ENCODE measurements at regions not wholly inside any gene's neighbourhood (a gene's known extent, or its start where the extent isn't known, plus 50 kb on each side); places are given as distances from the start of the nearest gene placed in this dataset.

DNA sequence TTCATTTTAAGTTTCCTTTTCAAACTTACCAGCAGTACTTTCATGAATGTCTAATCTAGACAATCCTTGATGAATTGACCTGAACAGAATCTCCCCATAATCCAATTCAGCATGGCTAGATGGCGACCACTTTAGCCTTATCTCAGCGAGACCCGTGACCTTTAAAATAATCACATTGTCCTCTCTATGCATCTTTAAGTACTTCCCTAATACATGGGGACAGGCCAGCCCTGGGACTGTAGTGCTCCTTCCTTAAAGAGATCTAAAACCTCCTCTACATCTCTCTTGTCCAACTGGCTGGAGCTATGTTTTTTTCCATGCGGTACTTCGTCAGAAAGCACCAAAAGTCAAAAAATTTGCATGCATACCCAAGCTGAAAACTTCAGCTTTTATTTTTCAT is 746.0 kb downstream of the VRK1 start:
- Histone ChIP-seq H4K20me1 (ENCODE audit: insufficient read depth, low read length) (no peaks in the 10 kb centered on the region), H3K9me3 (ENCODE audit: low read length) (peaks cover 48% of the 10 kb centered on the region), H2AFZ (ENCODE audit: low read length) (no peak overlapping the region), H3K4me2 (ENCODE audit: low read depth, low read length) (no peak overlapping the region), H3K4me3 (replicated peaks in 1 of 3; ENCODE audit: insufficient read depth in 1 of 3, low read depth in 2 of 3, low read length in 3 of 3) (no peak overlapping the region), H3K4me1 (ENCODE audit: insufficient read depth, low read length) (no peaks in the 10 kb centered on the region), H3K79me2 (ENCODE audit: insufficient read depth, low read length) (no peaks in the 10 kb centered on the region), H3K27me3 (ENCODE audit: control insufficient read depth in 1 of 2, insufficient read depth in 2 of 2, low read length in 2 of 2) (no peaks in the 10 kb centered on the region), H3K36me3 (replicated peaks in 1 of 2; ENCODE audit: control insufficient read depth in 1 of 2, insufficient read depth in 2 of 2, low read length in 2 of 2) (no peaks in the 10 kb centered on the region), H3K9ac (ENCODE audit: insufficient read depth, low read depth, low read length) (no peak overlapping the region), H3K27ac (ENCODE audit: extremely low read length, insufficient read depth, low read length) (no peak overlapping the region)
- no peak for TF ChIP-seq AGO2 (optimal IDR thresholded peaks at IDR 0.05; ENCODE audit: low read depth, low read length)
- in situ Hi-C loops (cut with HindIII; ENCODE audit: extremely low pct_ligation_motif_present, low pct_unique_long_range_greater_than_20kb) (no loop called here), intact Hi-C loops (cut with micrococcal nuclease; ENCODE audit: unreplicated experiment) (no loop called here)
- DNase-seq (ENCODE audit: low spot score) = no peak
- ChIA-PET CTCF (ENCODE audit: low intra/inter-chr PET ratio, low total read pairs) (no interaction called here), POLR2A (no interaction called here)
- ATAC-seq = no peak
- no peak for FAIRE-seq
- WGBS (ENCODE audit: low lambda C conversion rate) = 26% methylated on average over 5 of the region's 5 CpGs
- BruUV-seq (replicated peaks) = no TSS peak

DNA sequence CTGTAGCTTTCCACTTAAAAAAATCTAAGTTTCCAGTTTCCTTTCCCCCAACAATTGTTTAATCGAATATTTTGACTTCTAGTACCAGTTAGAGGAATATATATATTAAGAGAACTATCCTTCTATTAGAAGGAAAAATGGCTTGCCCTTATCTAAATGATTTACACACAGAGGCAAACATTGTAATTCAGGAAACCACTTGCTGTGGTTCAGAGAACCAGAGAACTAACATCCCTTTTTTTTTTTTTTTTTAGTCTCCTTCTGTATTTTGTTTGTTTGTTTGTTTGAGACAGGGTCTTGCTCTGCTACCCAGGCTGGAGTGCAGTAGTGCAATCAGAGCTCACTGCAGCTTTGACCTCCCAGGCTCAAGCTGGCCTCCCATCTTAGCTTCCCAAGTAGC is 746.6 kb downstream of the VRK1 start:
- no peaks in the 10 kb centered on the region for H4K20me1 ChIP-seq (ENCODE audit: insufficient read depth, low read length)
- H3K27ac ChIP-seq (ENCODE audit: extremely low read length, insufficient read depth, low read length) = no peak overlapping the region
- no peak overlapping the region for H3K4me3 ChIP-seq (replicated peaks in 1 of 3; ENCODE audit: insufficient read depth in 1 of 3, low read depth in 2 of 3, low read length in 3 of 3)
- ATAC-seq (no peak), DNase-seq (ENCODE audit: low spot score) (no peak), FAIRE-seq (no peak)
- H3K9ac ChIP-seq (ENCODE audit: insufficient read depth, low read depth, low read length) = no peak overlapping the region
- H3K4me1 ChIP-seq (ENCODE audit: insufficient read depth, low read length) = no peaks in the 10 kb centered on the region
- CTCF ChIA-PET (ENCODE audit: low intra/inter-chr PET ratio, low total read pairs) = no interaction called here
- no peaks in the 10 kb centered on the region for H3K27me3 ChIP-seq (ENCODE audit: control insufficient read depth in 1 of 2, insufficient read depth in 2 of 2, low read length in 2 of 2)
- no peaks in the 10 kb centered on the region for H3K79me2 ChIP-seq (ENCODE audit: insufficient read depth, low read length)
- TF ChIP-seq KLF13 (CRISPR knock-in tag; IDR thresholded peaks at IDR 0.05) (no peak), MBD4 (IDR thresholded peaks at IDR 0.05; ENCODE audit: borderline replicate concordance, low read length) (no peak)
- TF ChIP-seq, protein P1, sequence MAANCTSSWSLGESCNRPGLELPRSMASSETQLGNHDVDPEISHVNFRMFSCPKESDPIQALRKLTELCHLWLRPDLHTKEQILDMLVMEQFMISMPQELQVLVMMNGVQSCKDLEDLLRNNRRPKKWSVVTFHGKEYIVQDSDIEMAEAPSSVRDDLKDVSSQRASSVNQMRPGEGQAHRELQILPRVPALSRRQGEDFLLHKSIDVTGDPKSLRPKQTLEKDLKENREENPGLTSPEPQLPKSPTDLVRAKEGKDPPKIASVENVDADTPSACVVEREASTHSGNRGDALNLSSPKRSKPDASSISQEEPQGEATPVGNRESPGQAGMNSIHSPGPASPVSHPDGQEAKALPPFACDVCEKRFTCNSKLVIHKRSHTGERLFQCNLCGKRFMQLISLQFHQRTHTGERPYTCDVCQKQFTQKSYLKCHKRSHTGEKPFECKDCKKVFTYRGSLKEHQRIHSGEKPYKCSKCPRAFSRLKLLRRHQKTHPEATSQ (CRISPR knock-in tag; IDR thresholded peaks at IDR 0.05; ENCODE audit: borderline replicate concordance) = no peak
- H3K4me2 ChIP-seq (ENCODE audit: low read depth, low read length) = no peak overlapping the region
- peaks cover 46% of the 10 kb centered on the region for H3K9me3 ChIP-seq (ENCODE audit: low read length)
- H2AFZ ChIP-seq (ENCODE audit: low read length) = no peak overlapping the region
- intact Hi-C loops (cut with micrococcal nuclease; ENCODE audit: unreplicated experiment) (no loop called here), in situ Hi-C loops (cut with HindIII; ENCODE audit: extremely low pct_ligation_motif_present, low pct_unique_long_range_greater_than_20kb) (no loop called here)
- WGBS (ENCODE audit: low lambda C conversion rate) = 0% methylated on average over 1 of the region's 1 CpG
- no peaks in the 10 kb centered on the region for H3K36me3 ChIP-seq (replicated peaks in 1 of 2; ENCODE audit: control insufficient read depth in 1 of 2, insufficient read depth in 2 of 2, low read length in 2 of 2)
- BruUV-seq (replicated peaks) = no TSS peak
- POLR2A ChIA-PET = no interaction called here

Data from HepG2 (cell line).